ENCODE measurements at regions not wholly inside any gene's neighbourhood (a gene's known extent, or its start where the extent isn't known, plus 50 kb on each side); places are given as distances from the start of the nearest gene placed in this dataset.

DNA sequence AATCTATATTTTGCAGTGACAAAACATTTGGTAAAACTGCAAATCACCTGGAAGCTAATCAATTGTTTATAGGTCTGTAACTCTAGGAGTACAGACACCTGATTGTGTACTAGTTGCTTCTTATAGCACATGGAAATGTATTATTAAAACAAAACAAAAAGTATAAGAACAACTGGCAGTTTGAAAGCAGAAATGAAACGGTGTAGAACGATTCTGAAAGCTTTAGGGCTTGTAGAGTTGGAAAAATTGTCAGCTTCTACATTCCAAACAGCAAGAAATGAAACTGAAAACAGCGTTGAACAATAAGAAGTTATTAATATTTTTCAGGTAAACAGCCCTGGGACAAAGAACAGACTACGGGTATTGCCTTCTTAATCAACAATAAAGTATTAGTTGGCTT, 273.3 kb downstream of the OLFM3 start:
- FAIRE-seq = no peak
- intact Hi-C loops (cut with DNase I) = no loop called here
- Histone ChIP-seq H3K36me3 (ENCODE audit: control insufficient read depth in 2 of 3, insufficient read depth in 3 of 3, low read length in 3 of 3) (no peaks in the 10 kb centered on the region), H3K4me3 (ENCODE audit: low read length in 3 of 3) (no peak overlapping the region), H3K27ac (ENCODE audit: low read depth in 2 of 2, low read length in 2 of 2) (no peak overlapping the region), H3K9ac (ENCODE audit: low read length in 3 of 3) (no peak overlapping the region), H3K4me1 (ENCODE audit: control insufficient read depth in 2 of 3, insufficient read depth in 2 of 3, low read depth in 1 of 3, low read length in 3 of 3) (no peaks in the 10 kb centered on the region), H3K9me3 (ENCODE audit: control insufficient read depth in 2 of 3, insufficient read depth in 1 of 3, low read length in 3 of 3) (no peaks in the 10 kb centered on the region), H3K27me3 (ENCODE audit: control insufficient read depth, insufficient read depth, low read length) (no peaks in the 10 kb centered on the region)
- DNase-seq = no peak
- TF ChIP-seq, protein P1, sequence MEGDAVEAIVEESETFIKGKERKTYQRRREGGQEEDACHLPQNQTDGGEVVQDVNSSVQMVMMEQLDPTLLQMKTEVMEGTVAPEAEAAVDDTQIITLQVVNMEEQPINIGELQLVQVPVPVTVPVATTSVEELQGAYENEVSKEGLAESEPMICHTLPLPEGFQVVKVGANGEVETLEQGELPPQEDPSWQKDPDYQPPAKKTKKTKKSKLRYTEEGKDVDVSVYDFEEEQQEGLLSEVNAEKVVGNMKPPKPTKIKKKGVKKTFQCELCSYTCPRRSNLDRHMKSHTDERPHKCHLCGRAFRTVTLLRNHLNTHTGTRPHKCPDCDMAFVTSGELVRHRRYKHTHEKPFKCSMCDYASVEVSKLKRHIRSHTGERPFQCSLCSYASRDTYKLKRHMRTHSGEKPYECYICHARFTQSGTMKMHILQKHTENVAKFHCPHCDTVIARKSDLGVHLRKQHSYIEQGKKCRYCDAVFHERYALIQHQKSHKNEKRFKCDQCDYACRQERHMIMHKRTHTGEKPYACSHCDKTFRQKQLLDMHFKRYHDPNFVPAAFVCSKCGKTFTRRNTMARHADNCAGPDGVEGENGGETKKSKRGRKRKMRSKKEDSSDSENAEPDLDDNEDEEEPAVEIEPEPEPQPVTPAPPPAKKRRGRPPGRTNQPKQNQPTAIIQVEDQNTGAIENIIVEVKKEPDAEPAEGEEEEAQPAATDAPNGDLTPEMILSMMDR (IDR thresholded peaks at IDR 0.05; ENCODE audit: borderline replicate concordance, extremely low read depth, insufficient read depth) = no peak

- H3K9ac ChIP-seq (ENCODE audit: low read length in 3 of 3) = no peak overlapping the region
- FAIRE-seq = no peak
Observed at GRCh38 chr1:101728029-101728428, 268.7 kb downstream of the OLFM3 start.

GRCh38 chr1:101730559-101730958, 266.2 kb downstream of the OLFM3 start:
- Histone ChIP-seq H3K27ac (ENCODE audit: low read depth in 2 of 2, low read length in 2 of 2) (no peak overlapping the region), H3K36me3 (ENCODE audit: control insufficient read depth in 2 of 3, insufficient read depth in 3 of 3, low read length in 3 of 3) (no peaks in the 10 kb centered on the region), H3K9ac (ENCODE audit: low read length in 3 of 3) (no peak overlapping the region), H3K27me3 (ENCODE audit: control insufficient read depth, insufficient read depth, low read length) (no peaks in the 10 kb centered on the region), H3K4me1 (ENCODE audit: control insufficient read depth in 2 of 3, insufficient read depth in 2 of 3, low read depth in 1 of 3, low read length in 3 of 3) (no peaks in the 10 kb centered on the region), H3K4me3 (ENCODE audit: low read length in 3 of 3) (no peak overlapping the region), H3K9me3 (ENCODE audit: control insufficient read depth in 2 of 3, insufficient read depth in 1 of 3, low read length in 3 of 3) (no peaks in the 10 kb centered on the region)
- FAIRE-seq = no peak
- TF ChIP-seq, protein P1 (IDR thresholded peaks at IDR 0.05; ENCODE audit: borderline replicate concordance, extremely low read depth, insufficient read depth) = no peak
- no peak for DNase-seq
- intact Hi-C loops (cut with DNase I) = no loop called here

More at GRCh38 chr1:101728029-101728428, 268.7 kb downstream of the OLFM3 start:
- Histone ChIP-seq H3K4me1 (ENCODE audit: control insufficient read depth in 2 of 3, insufficient read depth in 2 of 3, low read depth in 1 of 3, low read length in 3 of 3) (no peaks in the 10 kb centered on the region), H3K36me3 (ENCODE audit: control insufficient read depth in 2 of 3, insufficient read depth in 3 of 3, low read length in 3 of 3) (no peaks in the 10 kb centered on the region), H3K27ac (ENCODE audit: low read depth in 2 of 2, low read length in 2 of 2) (no peak overlapping the region), H3K9me3 (ENCODE audit: control insufficient read depth in 2 of 3, insufficient read depth in 1 of 3, low read length in 3 of 3) (no peaks in the 10 kb centered on the region), H3K27me3 (ENCODE audit: control insufficient read depth, insufficient read depth, low read length) (no peaks in the 10 kb centered on the region), H3K4me3 (ENCODE audit: low read length in 3 of 3) (no peak overlapping the region)
- TF ChIP-seq, protein P1 (IDR thresholded peaks at IDR 0.05; ENCODE audit: borderline replicate concordance, extremely low read depth, insufficient read depth) = no peak
- intact Hi-C loops (cut with DNase I) = no loop called here
- DNase-seq = no peak

DNA sequence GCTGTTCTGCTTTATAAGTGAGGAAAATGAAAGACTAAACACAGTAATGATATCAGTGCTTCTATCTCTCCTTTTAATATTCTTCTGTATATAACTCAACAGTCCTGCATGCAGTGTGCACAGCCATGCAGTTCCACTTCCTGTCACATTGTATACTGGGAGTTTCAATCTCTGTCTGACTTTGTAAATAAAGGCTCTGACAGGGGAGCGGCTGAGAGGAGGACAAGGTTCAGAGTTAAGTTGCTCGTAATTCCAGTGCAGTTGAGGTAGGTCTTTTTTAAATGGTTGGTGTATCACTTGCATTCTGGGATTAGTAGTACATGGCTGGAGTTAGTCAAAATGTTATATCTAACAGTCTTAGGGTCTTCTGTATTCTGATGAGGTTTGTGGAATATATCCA, 264.5 kb downstream of the OLFM3 start:
- H3K4me3 ChIP-seq (ENCODE audit: low read length in 3 of 3) = no peak overlapping the region
- no peak for DNase-seq

More for the DNA sequence above, 264.5 kb downstream of the OLFM3 start:
- no peak overlapping the region for H3K27ac ChIP-seq (ENCODE audit: low read depth in 2 of 2, low read length in 2 of 2)
- no peaks in the 10 kb centered on the region for H3K27me3 ChIP-seq (ENCODE audit: control insufficient read depth, insufficient read depth, low read length)
- intact Hi-C loops (cut with DNase I) = no loop called here
- no peaks in the 10 kb centered on the region for H3K4me1 ChIP-seq (ENCODE audit: control insufficient read depth in 2 of 3, insufficient read depth in 2 of 3, low read depth in 1 of 3, low read length in 3 of 3)
- H3K9ac ChIP-seq (ENCODE audit: low read length in 3 of 3) = no peak overlapping the region
- no peak for FAIRE-seq
- H3K9me3 ChIP-seq (ENCODE audit: control insufficient read depth in 2 of 3, insufficient read depth in 1 of 3, low read length in 3 of 3) = no peaks in the 10 kb centered on the region
- H3K36me3 ChIP-seq (ENCODE audit: control insufficient read depth in 2 of 3, insufficient read depth in 3 of 3, low read length in 3 of 3) = no peaks in the 10 kb centered on the region
- TF ChIP-seq, protein P1 (IDR thresholded peaks at IDR 0.05; ENCODE audit: borderline replicate concordance, extremely low read depth, insufficient read depth) = no peak
